ENCODE measurements at regions not wholly inside any gene's neighbourhood (a gene's known extent, or its start where the extent isn't known, plus 50 kb on each side); places are given as distances from the start of the nearest gene placed in this dataset.

GRCh38 chr2:10202131-10202665 is 79.7 kb downstream of the RRM2 start:
- no peak for TF ChIP-seq TAF1 (IDR thresholded peaks at IDR 0.05; ENCODE audit: low read depth, low read length)
- TF ChIP-seq POLR2AphosphoS5 (IDR thresholded peaks at IDR 0.05; ENCODE audit: low read depth, low read length) = no peak
- TF ChIP-seq PAX5 (IDR thresholded peaks at IDR 0.05; ENCODE audit: insufficient read depth, low read length, severe bottlenecking) = no peak
- TF ChIP-seq POLR2A (IDR thresholded peaks at IDR 0.05; ENCODE audit: low read depth, low read length) = no peak
- TF ChIP-seq POU2F2 (IDR thresholded peaks at IDR 0.05; ENCODE audit: low read depth, low read length) = no peak
- TF ChIP-seq SPI1 (IDR thresholded peaks at IDR 0.05; ENCODE audit: low read depth, low read length) = no peak
